ENCODE measurements at regions not wholly inside any gene's neighbourhood (a gene's known extent, or its start where the extent isn't known, plus 50 kb on each side); places are given as distances from the start of the nearest gene placed in this dataset.

- Mint-ChIP-seq H3K9me3 (ENCODE audit: unreplicated experiment) (peaks cover 9% of the 10 kb centered on the region), H3K27me3 (ENCODE audit: unreplicated experiment) (no peaks in the 10 kb centered on the region), H3K4me3 (ENCODE audit: unreplicated experiment) (no peak overlapping the region), H3K36me3 (ENCODE audit: unreplicated experiment) (no peaks in the 10 kb centered on the region), H3K4me1 (ENCODE audit: unreplicated experiment) (no peaks in the 10 kb centered on the region), H3K27ac (ENCODE audit: unreplicated experiment) (no peak overlapping the region)
- TF ChIP-seq, protein P1, sequence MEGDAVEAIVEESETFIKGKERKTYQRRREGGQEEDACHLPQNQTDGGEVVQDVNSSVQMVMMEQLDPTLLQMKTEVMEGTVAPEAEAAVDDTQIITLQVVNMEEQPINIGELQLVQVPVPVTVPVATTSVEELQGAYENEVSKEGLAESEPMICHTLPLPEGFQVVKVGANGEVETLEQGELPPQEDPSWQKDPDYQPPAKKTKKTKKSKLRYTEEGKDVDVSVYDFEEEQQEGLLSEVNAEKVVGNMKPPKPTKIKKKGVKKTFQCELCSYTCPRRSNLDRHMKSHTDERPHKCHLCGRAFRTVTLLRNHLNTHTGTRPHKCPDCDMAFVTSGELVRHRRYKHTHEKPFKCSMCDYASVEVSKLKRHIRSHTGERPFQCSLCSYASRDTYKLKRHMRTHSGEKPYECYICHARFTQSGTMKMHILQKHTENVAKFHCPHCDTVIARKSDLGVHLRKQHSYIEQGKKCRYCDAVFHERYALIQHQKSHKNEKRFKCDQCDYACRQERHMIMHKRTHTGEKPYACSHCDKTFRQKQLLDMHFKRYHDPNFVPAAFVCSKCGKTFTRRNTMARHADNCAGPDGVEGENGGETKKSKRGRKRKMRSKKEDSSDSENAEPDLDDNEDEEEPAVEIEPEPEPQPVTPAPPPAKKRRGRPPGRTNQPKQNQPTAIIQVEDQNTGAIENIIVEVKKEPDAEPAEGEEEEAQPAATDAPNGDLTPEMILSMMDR (IDR thresholded peaks at IDR 0.05) = no peak
- no peak for DNase-seq (ENCODE audit: extremely low spot score, unreplicated experiment)
These were observed 987.1 kb upstream of the SEL1L start for GRCh38 chr14:82520765-82521164.

DNA sequence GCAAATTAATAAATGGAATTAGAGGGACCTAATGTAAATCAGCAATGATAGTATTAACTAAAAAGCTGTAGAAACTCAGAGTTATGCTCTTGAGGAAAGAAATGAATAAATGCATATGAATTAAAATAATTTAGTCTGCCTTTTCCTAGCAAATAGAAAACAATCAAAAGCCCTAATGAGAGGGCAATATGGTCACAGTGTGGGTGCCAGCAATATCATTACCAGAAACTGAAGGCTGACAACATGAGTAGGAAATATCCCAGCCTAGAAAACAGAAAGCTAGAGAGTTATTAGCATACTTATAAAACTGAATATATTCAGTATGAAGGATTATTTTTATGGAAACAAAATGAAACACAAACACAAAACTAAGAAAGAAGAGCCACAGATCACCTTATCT, 987.5 kb upstream of the SEL1L start:
- TF ChIP-seq, protein P1 (IDR thresholded peaks at IDR 0.05) = no peak
- H3K27ac Mint-ChIP-seq (ENCODE audit: unreplicated experiment) = no peak overlapping the region
- H3K4me1 Mint-ChIP-seq (ENCODE audit: unreplicated experiment) = no peaks in the 10 kb centered on the region
- H3K9me3 Mint-ChIP-seq (ENCODE audit: unreplicated experiment) = peaks cover 9% of the 10 kb centered on the region
- H3K36me3 Mint-ChIP-seq (ENCODE audit: unreplicated experiment) = no peaks in the 10 kb centered on the region
- H3K27me3 Mint-ChIP-seq (ENCODE audit: unreplicated experiment) = no peaks in the 10 kb centered on the region
- no peak overlapping the region for H3K4me3 Mint-ChIP-seq (ENCODE audit: unreplicated experiment)
- DNase-seq (ENCODE audit: extremely low spot score, unreplicated experiment) = no peak

DNA sequence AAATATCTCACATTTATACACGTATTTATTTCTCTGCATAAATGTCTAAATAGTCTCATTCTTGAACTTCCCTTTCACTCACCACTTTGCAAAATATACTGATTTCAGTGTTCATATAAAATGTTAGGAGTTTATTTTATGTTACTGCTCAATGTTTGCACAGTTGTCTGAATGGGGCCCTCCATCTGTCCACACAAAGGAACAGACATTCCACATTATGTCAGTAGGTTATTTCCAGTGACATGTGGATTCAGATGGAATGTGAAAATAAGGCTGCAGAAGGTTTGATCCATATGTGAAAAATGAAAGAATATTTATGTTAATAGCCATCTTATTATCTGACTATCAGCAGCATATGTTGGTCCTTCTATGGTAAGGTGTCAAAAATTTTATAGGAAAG, 994.4 kb upstream of the SEL1L start:
- Mint-ChIP-seq H3K27ac (ENCODE audit: unreplicated experiment) (no peak overlapping the region), H3K4me1 (ENCODE audit: unreplicated experiment) (no peaks in the 10 kb centered on the region), H3K9me3 (ENCODE audit: unreplicated experiment) (peaks cover 3% of the 10 kb centered on the region), H3K27me3 (ENCODE audit: unreplicated experiment) (no peaks in the 10 kb centered on the region), H3K36me3 (ENCODE audit: unreplicated experiment) (no peaks in the 10 kb centered on the region), H3K4me3 (ENCODE audit: unreplicated experiment) (no peak overlapping the region)
- no peak for DNase-seq (ENCODE audit: extremely low spot score, unreplicated experiment)
- TF ChIP-seq, protein P1 (IDR thresholded peaks at IDR 0.05) = no peak

DNA sequence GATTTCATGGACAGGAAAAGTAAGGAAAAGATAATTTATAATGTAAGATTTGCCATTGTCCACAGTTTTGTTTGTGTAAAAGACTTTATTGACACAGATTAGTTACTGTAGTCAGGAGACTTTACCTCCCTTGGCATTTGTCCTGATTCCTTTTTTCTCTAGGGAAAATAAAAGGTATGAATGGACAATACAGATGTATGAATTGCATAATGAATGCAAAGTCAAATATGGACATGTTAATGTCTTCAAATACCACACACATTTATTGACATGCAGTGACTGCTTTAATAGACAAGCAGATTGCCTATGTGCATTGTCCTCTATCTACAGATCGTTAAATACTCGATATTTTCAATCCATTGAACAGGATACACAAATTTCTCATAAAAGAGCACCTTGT, 999.7 kb upstream of the SEL1L start:
- Mint-ChIP-seq H3K27me3 (ENCODE audit: unreplicated experiment) (no peaks in the 10 kb centered on the region), H3K4me3 (ENCODE audit: unreplicated experiment) (no peak overlapping the region), H3K9me3 (ENCODE audit: unreplicated experiment) (peaks cover 12% of the 10 kb centered on the region), H3K27ac (ENCODE audit: unreplicated experiment) (no peak overlapping the region), H3K36me3 (ENCODE audit: unreplicated experiment) (no peaks in the 10 kb centered on the region), H3K4me1 (ENCODE audit: unreplicated experiment) (no peaks in the 10 kb centered on the region)
- TF ChIP-seq, protein P1 (IDR thresholded peaks at IDR 0.05) = no peak
- no peak for DNase-seq (ENCODE audit: extremely low spot score, unreplicated experiment)

- TF ChIP-seq, protein P1 (IDR thresholded peaks at IDR 0.05) = no peak
These were observed 1002.9 kb upstream of the SEL1L start for GRCh38 chr14:82536566-82536965.

More at GRCh38 chr14:82536566-82536965, 1002.9 kb upstream of the SEL1L start:
- no peak overlapping the region for H3K4me3 Mint-ChIP-seq (ENCODE audit: unreplicated experiment)
- no peaks in the 10 kb centered on the region for H3K27me3 Mint-ChIP-seq (ENCODE audit: unreplicated experiment)
- DNase-seq (ENCODE audit: extremely low spot score, unreplicated experiment) = no peak
- no peaks in the 10 kb centered on the region for H3K4me1 Mint-ChIP-seq (ENCODE audit: unreplicated experiment)
- peaks cover 18% of the 10 kb centered on the region for H3K9me3 Mint-ChIP-seq (ENCODE audit: unreplicated experiment)
- H3K27ac Mint-ChIP-seq (ENCODE audit: unreplicated experiment) = no peak overlapping the region
- no peaks in the 10 kb centered on the region for H3K36me3 Mint-ChIP-seq (ENCODE audit: unreplicated experiment)

Measured in osteocyte (in vitro differentiated cells).